NCI-H510A (cell line): ENCODE measurements at regions not wholly inside any gene's neighbourhood (a gene's known extent, or its start where the extent isn't known, plus 50 kb on each side); places are given as distances from the start of the nearest gene placed in this dataset.
"Not testable (repeated sequence)": the region's sequence is repeated elsewhere in the genome, so short reads cannot be mapped to it uniquely, and the experiment has no call there.

ENCODE experiments used
- DNase-seq: peaks from one replicate; lab custom pipeline; 2025; lab: John Stamatoyannopoulos, UW

DNA sequence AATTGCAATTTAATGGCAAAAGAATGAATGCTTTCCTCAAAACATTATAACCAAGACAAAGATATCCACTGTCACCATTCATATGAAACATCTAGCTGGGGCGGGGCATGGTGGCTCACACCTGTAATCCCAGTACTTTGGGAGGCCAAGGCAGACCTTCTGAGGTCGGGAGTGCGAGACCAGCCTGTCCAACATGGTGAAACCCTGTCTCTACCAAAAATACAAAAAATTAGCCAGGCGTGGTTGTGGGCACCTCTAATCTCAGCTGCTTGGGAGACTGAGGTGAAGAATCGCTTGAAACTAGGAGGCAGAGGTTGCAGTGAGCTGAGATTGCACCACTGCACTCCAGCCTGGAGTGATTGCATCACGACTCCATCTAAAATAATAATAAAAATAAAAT, 740.6 kb upstream of the MIR17HG start:
- DNase-seq: not testable (repeated sequence)

DNA sequence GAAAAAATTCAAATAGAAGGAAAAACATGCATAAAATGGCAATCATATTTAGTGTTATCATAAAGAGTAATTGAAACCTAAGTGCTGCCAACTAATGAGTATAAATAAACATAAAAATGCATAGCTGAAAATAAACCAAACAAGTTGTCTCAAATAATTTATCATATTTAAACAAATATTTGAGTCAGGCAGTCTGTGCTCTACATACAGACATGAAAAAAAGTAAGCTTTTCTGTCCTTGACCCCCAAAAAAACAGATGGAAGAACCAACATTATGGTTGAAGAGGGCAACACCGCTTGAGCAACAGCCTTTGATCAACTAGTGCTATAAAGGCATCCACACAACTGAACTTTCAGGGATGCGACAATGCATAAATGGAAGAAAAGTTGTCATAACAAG, 735.1 kb upstream of the MIR17HG start:
- DNase-seq: no peak

DNA sequence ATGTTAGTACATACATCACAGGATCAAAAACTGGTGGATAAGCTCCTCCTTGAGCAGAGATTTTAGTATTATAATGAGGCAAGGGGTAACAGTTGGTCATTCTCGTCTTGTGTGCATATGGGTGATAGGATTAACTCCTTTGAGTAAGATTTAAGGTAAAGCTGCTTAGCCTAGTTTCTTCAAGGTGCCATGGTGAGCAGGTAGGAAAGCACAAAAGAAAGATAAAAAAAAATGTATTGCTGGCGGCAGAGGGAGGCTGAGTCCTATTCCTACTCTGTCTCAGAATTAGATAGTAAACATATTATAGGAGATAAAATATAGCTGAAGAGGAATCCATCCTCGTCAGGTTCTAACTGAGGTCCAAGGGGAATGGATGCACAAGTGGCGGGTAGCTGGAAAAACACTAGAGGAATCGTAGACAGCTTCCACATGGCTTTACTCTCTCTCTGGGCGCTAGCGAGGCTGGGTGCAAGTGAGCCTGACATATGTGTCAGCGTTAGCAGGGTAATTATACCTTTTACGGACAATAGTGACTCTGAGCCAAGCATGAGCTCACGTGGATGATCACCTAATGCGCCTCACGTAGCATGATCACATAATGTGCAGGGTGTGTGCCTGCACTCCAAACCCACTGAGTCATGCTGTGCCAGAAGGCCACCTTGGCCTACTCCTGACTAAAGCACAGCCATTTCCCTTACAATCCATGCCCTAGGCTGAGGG, 734.3 kb upstream of the MIR17HG start:
- no peak for DNase-seq

DNA sequence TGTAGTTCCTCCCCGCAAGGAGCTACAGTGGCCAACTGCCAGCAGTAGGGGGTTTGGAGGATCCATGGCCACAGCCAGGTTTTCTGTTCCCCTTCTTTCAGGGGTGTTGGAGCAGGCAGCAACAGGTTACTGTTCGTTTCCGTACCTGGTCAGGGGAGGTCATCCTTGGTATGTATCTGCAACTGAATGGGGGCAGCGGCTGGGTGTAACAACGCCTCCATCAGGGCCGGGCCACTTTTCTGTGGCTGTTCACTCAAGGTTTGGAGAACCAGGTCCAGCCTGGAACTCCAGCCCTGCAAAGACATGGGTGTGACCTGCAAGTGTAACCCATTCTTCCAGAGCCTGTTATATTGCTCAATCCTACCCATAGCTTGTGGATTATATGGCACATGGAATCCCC, 732.3 kb upstream of the MIR17HG start:
- DNase-seq: no peak

DNA sequence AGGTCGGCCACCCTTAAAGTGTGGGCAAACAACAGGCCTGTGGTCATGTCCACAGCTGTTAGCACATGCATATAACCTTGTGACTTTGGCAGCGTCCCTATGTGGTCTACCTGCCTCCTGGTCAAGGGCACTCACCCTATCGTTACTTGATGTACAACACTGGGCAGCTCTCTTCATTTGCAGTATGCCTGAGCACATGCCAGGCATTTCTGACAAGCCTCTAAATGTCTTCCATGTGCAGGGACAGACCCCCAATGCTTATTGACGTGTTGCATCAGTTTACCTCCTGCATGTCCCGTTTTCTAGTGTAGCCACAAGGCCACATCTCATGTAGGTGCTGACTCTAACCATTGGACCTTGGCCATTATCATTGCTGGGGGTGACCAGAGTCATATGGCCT, 731.7 kb upstream of the MIR17HG start:
- no peak for DNase-seq

DNA sequence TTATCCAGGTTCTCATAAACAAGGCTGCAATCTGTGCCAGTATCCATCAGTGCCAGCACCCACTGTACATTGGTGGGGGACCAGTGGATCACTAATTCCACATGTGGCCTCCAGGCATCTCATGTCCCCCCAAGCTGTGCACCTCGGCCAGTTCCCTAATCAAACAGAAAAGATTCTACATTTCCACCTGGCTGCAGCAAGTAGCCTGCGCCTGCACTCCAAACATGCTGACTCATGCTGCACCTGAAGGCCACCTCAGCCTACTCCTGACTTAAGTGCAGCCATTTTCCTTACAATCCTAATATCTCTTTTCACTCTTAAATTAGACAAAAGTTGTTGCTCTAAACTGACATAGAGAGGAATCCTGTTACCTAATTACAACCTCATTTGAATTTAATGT, 729.4 kb upstream of the MIR17HG start:
- DNase-seq: no peak

DNA sequence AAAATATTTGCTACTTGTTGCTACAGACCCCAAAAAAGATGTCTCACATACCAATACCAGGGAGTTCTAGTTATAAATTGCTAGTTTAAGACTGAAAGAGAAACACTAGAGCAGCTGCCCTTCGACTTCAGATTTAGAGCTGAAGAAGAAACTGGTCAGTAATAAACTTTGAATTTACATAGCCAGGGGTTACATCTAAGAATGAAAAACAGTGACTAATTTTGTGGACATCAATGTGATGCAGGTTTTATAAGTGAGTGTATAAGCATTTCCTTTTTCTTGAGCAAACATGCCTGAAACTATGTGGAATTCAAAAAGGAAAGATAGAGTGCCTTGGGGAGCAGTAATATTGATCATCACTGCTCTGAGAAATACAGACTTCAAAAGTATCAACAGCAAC, 724.9 kb upstream of the MIR17HG start:
- no peak for DNase-seq

DNA sequence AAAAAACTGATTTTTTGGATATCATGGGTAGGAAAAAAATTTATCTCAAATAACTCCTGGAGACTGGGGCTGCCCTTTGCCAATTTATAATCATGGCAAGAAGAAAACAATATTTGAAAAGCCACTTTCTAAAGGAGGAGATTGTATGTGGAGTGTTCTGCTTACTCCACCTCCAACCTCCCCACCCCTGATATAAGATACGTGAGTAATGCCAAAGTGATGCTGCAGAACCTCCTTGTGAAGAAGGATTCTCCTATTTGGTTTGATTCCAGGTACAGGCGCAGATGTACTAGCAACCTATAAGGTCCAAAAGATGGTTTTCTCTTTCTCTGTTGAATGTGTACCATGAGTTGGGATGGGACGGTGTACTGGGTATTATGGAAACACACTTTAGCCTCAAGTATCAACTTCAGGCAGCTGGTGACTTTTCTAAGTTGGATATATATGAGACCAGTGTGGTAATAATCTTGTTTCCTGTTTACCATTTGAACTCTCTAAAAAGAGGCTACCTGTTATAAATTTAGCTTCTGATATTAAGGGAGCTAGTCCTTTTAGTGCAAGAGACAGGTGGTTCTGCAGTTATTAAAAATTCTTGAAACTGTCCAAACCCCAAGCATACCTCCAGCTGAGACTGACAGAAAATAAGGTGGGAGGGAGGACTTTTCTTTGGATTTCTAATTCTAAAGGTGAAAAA, 724.0 kb upstream of the MIR17HG start:
- no peak for DNase-seq

DNA sequence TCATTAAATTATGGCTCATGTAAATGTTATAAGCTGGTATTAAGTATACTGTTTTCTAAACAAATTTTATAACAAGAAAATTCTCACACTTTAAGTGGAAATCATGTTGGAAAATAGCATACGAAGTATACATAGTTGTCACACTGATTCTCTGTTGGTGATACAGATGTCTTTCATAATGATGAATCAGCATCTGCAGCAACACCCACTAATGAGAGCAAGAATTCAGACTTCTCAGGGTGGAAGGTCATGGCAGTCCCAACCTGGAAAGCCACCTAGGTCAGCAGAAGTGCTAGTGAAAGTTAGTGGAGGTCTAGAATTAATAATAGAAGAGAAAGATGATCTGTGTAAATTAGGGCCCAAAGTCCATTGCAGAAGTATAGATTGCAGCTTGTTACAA, 719.7 kb upstream of the MIR17HG start:
- DNase-seq: no peak

DNA sequence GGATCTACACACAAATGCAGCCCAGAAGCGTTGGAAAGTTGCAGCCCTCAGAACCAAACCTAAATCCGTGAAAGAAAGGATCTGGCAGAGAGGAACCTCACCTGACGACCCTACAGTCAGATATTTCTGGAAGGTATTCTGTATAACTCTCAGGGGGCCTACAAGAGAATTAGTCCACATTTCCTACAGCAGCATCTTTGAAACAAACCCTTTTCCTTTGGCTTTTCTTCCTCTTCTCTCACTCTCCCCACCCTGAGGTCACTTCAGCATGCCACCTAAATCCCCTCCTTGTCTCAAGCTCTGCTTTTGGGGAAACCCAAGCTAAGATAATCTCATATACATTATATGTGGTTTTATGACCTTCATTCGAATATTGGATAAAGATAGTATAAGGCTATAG, 719.0 kb upstream of the MIR17HG start:
- DNase-seq: no peak

DNA sequence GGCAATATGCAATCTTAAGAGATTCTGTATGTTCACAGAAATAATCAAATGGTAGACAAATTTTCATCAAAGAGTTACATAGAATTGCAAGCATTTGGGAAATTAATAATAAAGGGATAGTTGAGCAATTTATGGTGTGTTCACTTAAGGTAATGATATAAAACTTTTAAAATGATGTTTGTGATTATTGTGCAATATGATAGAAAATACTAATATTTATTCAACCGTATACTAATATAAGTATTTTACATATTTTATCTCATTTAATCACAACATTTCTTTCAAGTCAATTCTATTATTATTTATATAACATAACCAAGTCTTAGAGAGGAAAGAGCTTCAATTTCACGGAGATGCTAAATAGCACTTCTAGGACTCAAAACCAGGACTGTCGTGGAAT, 716.8 kb upstream of the MIR17HG start:
- no peak for DNase-seq

DNA sequence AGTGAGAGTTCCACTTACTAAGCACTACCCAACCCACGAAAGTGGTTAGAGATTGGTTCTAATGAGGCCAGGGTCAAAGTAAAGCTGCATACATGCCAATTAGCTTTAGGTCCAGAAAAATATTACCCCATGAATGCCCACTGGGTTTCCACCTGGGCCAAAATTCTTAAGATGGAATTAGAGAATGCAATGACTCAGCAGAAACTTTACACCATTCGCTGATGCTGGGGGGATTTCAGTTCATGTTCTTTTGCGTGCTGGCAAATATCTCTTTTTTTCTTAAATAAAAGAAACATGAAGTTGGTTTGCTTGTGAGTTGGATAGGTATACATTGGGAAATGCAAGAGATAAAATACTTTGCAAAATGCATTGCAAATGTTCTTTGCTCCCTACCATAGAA, 715.3 kb upstream of the MIR17HG start:
- no peak for DNase-seq

DNA sequence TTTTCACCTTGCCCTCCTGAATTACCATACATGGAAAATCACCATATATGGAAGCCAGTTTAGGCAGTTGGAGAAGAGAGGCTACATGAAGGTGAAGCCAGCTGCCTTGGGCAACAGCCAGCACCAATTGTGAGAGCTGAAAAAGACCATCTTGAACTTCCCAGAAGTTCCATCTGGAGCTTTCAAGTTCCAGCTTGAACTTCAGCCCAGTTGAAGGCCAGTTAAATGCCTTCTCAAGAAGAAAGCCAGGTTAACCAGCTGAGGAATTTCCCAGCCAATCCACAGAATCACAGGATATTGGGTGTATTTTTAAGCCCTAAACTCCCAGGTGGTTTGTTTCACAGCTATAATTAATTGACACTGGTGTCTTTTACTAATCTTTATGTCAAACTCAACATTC, 713.6 kb upstream of the MIR17HG start:
- DNase-seq: no peak

DNA sequence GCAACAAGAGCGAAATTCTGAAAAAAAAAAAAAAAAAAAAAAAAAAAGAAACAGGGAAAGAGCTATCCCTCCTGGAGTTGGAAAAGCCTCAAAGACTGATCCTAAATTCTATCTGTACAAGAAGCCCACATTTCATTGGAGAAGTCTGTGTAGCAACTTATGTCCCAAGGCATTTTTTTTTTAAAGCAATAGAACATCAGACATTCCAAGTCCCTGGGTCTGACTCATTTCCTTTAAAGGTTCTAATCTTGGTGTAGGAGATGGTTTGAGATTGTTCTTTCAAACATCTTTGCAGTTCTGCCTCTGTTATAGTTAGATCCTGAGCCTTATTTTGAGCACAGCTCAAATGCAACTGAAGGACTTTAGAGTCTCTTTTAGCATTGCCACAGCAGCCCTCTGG, 706.5 kb upstream of the MIR17HG start:
- no peak for DNase-seq

DNA sequence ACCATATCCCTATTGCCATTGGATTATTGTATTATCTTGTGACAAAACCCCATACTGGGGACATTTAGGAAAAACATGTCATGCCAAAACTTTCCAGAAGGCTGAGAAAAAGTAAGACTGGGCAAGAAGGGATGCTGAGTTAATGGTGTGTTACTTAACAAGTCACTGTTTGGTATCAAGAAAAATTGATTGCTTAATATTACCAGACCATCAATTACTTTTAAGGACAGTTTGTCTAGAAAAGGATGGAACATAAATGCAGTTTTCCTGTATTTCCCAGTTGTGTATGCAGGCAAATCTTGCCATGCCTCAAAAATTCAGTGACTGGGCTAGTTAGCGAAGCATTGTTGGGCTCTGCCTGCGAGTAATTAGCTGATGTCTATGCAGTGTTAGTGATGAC, 705.6 kb upstream of the MIR17HG start:
- no peak for DNase-seq

DNA sequence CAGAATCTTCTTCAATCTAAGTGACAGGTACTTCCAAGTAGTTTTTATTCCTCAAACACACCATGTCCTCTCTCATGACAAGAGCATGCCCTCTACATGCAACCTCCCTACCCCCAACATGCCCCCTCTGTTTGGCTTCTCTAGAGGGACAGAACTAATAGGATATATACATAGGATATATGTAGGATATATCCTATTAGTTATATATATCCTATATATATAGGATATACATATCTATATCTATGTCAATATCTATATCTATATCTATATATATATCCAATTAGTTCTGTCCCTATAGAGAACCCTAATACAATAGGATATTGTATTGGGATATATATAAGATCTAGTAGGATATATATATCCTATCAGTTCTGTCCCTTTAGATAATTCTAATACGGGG, 701.9 kb upstream of the MIR17HG start:
- DNase-seq: no peak

DNA sequence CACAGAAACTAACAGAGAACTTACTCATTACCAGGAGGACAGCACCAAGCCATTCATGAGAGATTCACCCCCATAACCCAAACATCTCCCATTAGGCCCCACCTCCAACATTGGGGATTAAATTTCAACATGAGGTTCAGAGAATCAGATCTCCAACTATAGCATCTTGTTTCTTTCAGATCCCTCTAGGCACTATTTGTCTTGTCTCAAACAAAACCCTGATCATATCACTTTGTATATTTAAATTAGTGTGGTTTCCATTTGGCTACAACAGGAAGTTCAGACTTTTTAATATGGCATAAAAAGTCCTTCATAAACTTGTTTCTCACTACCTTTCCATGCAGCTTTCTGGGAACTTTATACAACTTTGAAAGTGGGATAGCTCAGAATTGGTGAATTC, 699.0 kb upstream of the MIR17HG start:
- DNase-seq: no peak

DNA sequence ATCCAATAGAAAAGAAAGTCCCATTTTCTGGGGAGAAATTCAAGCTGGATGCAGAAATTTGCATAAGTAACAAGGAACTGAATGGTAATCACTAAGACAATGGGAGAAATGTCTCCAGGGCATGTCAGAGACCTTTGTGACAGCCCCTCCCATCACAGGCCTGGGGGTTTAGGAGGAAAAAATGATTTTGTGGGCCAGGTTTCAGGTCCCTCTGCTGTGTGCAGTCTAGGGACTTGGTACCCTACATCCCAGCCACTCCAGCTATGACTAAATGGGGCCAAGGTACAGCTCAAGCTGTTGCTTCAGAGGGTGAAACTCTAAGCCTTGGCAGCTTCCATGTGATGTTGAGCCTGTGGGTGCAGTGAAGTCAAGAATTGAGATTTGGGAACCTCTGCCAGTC, 695.5 kb upstream of the MIR17HG start:
- no peak for DNase-seq

DNA sequence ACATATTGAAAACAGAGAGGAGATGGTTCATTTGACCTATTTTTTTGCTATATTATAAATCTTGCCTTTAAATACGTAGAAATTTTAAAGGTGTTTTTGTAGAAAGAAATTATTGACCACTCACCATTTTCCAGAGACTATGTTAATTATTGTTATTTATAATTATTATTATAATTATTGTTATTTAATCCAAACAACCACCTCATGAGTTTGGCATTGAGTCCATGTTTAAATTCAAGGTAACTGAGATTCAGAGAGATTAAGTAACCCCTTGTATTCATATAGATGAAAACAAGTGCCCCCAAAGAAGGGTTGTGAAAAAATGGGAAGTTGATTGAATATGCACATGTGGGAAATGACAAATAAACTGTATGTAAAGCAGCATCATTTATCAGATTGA, 692.5 kb upstream of the MIR17HG start:
- DNase-seq: no peak

DNA sequence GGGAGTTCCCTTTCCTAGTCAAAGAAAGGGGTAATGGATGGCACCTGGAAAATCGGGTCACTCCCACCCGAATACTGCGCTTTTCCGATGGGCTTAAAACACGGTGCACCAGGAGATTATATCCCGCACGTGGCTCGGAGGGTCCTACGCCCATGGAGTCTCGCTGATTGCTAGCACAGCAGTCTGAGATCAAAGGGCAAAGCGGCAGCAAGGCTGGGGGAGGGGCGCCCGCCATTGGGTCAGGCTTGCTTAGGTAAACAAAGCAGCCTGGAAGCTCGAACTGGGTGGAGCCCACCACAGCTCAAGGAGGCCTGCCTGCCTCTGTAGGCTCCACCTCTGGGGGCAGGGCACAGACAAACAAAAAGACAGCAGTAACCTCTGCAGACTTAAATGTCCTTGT, 683.3 kb upstream of the MIR17HG start:
- not testable (repeated sequence) for DNase-seq

DNA sequence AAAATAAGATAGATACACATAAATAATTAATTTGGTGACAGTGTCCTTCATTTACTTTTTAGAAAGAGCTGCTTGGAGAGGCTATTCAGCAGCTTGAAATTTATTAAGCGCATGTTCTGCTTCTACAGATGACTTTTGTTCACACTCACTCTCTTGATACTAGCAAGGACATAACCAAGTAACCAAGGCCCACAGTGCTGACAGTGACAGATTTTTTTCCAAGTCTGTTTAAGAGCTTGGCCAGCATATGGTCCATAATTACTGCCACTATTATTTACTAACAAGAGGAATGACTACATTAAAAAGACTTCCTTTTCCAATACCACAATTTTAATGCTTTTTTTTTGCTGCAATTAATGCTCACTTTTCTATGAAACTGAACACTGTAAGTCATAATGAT, 673.7 kb upstream of the MIR17HG start:
- no peak for DNase-seq

DNA sequence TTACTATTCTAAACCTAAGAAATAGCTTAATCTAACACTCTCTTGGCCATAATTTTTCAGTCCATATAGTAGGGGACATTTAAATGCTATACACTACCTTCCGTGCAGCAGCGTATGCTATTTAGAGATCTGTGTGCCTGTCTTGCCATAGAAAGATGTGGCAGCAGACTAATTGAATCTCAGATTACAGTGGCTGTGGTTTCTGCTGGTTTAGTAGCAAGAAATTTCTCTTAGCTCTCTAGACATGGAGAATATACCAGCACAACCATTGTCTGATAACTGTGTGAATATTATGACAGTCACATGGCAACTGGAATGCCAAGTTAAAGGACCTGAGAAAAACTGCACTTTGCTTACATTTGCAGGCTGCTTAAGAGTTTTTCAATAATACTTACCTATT, 672.4 kb upstream of the MIR17HG start:
- no peak for DNase-seq

DNA sequence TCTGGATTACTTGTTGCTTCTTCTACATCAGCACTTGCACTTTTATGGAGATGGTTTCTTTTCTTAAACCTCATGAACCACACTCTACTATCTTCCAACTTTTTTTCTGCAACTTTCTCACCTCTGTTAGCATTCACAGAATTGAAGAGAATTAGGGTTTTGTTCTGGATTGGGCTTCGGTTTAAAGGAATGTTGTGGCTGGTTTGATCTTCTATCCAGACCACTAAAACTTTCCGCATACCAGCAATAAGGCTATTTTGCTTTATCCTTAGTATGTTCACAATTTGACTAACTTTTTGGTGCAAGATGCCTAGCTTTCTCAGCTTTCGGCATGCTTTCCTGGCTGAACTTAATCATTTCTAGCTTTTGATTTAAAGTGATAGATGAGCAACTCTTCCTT, 666.7 kb upstream of the MIR17HG start:
- no peak for DNase-seq

DNA sequence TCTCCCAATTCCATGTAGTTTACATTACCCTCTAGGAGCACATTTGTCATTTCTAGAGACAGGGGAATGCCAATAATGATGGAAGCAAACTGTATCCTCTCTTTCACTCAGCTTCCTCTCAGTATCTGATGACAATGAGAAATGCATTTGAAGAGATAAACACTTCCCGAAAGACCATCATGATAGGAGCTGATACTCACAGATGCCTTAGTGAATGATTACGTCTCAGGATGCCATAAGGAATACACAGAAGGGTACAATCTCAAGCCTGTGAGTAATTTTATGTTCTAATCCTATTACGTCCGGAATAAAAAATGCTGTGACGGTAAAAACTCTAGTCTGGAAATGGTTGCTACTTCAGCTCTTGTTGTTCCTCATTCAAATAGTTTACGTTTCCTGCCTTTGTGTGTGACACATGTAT, 663.8 kb upstream of the MIR17HG start:
- no peak for DNase-seq
